Adrenal gland (tissue), 9 donors: ENCODE measurements at regions not wholly inside any gene's neighbourhood (a gene's known extent, or its start where the extent isn't known, plus 50 kb on each side); places are given as distances from the start of the nearest gene placed in this dataset.
"Not testable (repeated sequence)": the region's sequence is repeated elsewhere in the genome, so short reads cannot be mapped to it uniquely, and the experiment has no call there.

Source experiments
- DNase-seq, 7 donors: peaks; one replicate each; pipeline ENCODE4 v3.0.0-alpha.2; 2019 to 2020
- H3K27ac ChIP-seq, 5 donors: fragments of 200-600 bp; sonication (generic) in 4 of 5; 1 replicate in 3 of 5; 2 replicates in 2 of 5; pipeline versions ENCODE4 v1.5.1 to v1.8.0; 2016 to 2020; ENCODE audit warnings: mild to moderate bottlenecking in 1 of 5
- H3K27me3 ChIP-seq: fragments of 200-600 bp; 2 replicates; pipeline ENCODE4 v1.8.0; 2021
- H3K36me3 ChIP-seq, 2 donors: fragments of 200-600 bp; replicated peaks in 1 of 2; 1 replicate in 1 of 2; 2 replicates in 1 of 2; pipeline versions ENCODE4 v1.5.1 to v1.8.0; 2018 to 2022
- H3K4me1 ChIP-seq, 2 donors: fragments of 200-600 bp; replicated peaks in 1 of 2; 1 replicate in 1 of 2; 2 replicates in 1 of 2; pipeline versions ENCODE4 v1.5.1 to v1.8.0; 2018 to 2021
- H3K4me3 ChIP-seq, 4 donors: fragments of 200-600 bp; sonication (generic) in 3 of 4; one replicate each; pipeline ENCODE4 v1.5.1; 2016 to 2018
- H3K9me3 ChIP-seq, 3 donors: fragments of 200-600 bp; sonication (generic) in 1 of 3; replicated peaks in 1 of 3; 1 replicate in 2 of 3; 2 replicates in 1 of 3; pipeline versions ENCODE4 v1.5.1 to v1.8.0; 2016 to 2021
- POLR2A ChIP-seq, 2 donors: fragments of 450-650 bp; IDR thresholded peaks; one replicate each; pipeline ENCODE4 v1.6.1; 2017; ENCODE audit warnings: antibody characterized with exemption in 2 of 2, mild to moderate bottlenecking in 2 of 2, moderate library complexity in 1 of 2
- WGBS, 4 donors: extraction: QIAGEN DNeasy Blood & Tissue Kit in 2 of 4; methylation state at CpG; one replicate each; pipeline versions ENCODE4 v1.1.5 to v1.1.7; 2013 to 2017; 5-methylcytosine and 5-hydroxymethylcytosine counted together
- intact Hi-C, 2 donors: fragments of 100-400 bp; cut with DNase I; formaldehyde crosslinking; loops; one replicate each; pipeline versions ENCODE4 v1.14.1 to v1.15.0; 2022 to 2023
- TF ChIP-seq, protein P1 (sequence below), 6 experiments: fragments of 450-650 bp in 4 of 6; fragments of 200-600 bp in 2 of 6; sonication (generic) in 1 of 6; IDR thresholded peaks; 1 replicate in 5 of 6; 2 replicates in 1 of 6; pipeline versions ENCODE4 v1.5.1 to v1.8.0; 2016 to 2021; ENCODE audit warnings: antibody characterized with exemption in 6 of 6, mild to moderate bottlenecking in 2 of 6, moderate library complexity in 1 of 6
- donor health status: healthy with polysubstance abuse.
- donor health status: Bipolar disorder and iron deficiency.
- donor health status: DM: yes; HTN: yes; CAD: no.
- donor health status: DM: no; HTN: no; CAD: no.
- donor health status: DM: no; HTN: no; CAD: no.

GRCh38 chr1:178587975-178588374, 75.1 kb downstream of the TEX35 start:
- WGBS, 4 donors = 77 to 80% (median 79%) methylated on average over 4 of the region's 4 CpGs
- H3K9me3 ChIP-seq = no peaks in the 10 kb centered on the region
- no peaks in the 10 kb centered on the region for H3K27me3 ChIP-seq
- no peaks in the 10 kb centered on the region for H3K36me3 ChIP-seq
- no peak overlapping the region for H3K4me3 ChIP-seq
- H3K27ac ChIP-seq = no peak overlapping the region
- DNase-seq = no peak
- intact Hi-C loops = no loop called here
- no peaks in the 10 kb centered on the region for H3K4me1 ChIP-seq
- TF ChIP-seq, protein P1, sequence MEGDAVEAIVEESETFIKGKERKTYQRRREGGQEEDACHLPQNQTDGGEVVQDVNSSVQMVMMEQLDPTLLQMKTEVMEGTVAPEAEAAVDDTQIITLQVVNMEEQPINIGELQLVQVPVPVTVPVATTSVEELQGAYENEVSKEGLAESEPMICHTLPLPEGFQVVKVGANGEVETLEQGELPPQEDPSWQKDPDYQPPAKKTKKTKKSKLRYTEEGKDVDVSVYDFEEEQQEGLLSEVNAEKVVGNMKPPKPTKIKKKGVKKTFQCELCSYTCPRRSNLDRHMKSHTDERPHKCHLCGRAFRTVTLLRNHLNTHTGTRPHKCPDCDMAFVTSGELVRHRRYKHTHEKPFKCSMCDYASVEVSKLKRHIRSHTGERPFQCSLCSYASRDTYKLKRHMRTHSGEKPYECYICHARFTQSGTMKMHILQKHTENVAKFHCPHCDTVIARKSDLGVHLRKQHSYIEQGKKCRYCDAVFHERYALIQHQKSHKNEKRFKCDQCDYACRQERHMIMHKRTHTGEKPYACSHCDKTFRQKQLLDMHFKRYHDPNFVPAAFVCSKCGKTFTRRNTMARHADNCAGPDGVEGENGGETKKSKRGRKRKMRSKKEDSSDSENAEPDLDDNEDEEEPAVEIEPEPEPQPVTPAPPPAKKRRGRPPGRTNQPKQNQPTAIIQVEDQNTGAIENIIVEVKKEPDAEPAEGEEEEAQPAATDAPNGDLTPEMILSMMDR (IDR thresholded peaks at IDR 0.05) = no peak
- TF ChIP-seq POLR2A (IDR thresholded peaks at IDR 0.05) = no peak

- H3K27ac ChIP-seq, H3K9me3 ChIP-seq, H3K4me1 ChIP-seq, H3K27me3 ChIP-seq, DNase-seq, intact Hi-C loops, H3K4me3 ChIP-seq, H3K36me3 ChIP-seq: not testable (repeated sequence)
- 69 to 82% (median 74%) methylated on average over 3 of the region's 3 CpGs for WGBS, 4 donors
Observed at GRCh38 chr1:178589042-178589441, 76.1 kb downstream of the TEX35 start.

- 70 to 87% (median 76%) methylated on average over 1 of the region's 1 CpG for WGBS, 4 donors
- intact Hi-C loops, H3K27ac ChIP-seq, H3K36me3 ChIP-seq, H3K27me3 ChIP-seq, DNase-seq, H3K4me3 ChIP-seq, H3K4me1 ChIP-seq, H3K9me3 ChIP-seq: not testable (repeated sequence)
Observed at GRCh38 chr1:178591811-178592210, 78.9 kb downstream of the TEX35 start.

DNA sequence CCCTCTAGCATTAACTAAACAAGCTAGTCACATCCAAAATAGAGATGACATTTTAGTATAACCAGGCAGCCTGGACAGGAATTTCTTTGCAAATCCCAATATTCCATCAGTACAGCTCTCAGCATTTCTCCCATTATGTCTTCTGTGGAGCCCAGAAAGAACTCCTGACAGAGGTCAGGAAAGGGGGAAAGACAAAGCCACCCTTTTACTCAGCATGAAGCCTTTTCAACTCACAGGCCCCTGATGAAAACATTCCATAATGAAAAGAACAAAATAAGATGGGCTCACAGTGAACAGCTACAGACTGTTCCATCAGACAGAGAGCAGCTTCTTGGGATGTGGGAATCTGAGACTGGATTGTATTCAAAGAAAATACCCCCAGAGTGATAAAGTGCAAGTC, 80.6 kb downstream of the TEX35 start:
- DNase-seq = no peak
- intact Hi-C loops = no loop called here
- no peak for TF ChIP-seq POLR2A (IDR thresholded peaks at IDR 0.05)
- TF ChIP-seq, protein P1 (IDR thresholded peaks at IDR 0.05) = no peak
- Histone ChIP-seq H3K36me3 (no peaks in the 10 kb centered on the region), H3K27me3 (no peaks in the 10 kb centered on the region), H3K9me3 (no peaks in the 10 kb centered on the region), H3K27ac (no peak overlapping the region), H3K4me1 (no peaks in the 10 kb centered on the region), H3K4me3 (no peak overlapping the region)

DNA sequence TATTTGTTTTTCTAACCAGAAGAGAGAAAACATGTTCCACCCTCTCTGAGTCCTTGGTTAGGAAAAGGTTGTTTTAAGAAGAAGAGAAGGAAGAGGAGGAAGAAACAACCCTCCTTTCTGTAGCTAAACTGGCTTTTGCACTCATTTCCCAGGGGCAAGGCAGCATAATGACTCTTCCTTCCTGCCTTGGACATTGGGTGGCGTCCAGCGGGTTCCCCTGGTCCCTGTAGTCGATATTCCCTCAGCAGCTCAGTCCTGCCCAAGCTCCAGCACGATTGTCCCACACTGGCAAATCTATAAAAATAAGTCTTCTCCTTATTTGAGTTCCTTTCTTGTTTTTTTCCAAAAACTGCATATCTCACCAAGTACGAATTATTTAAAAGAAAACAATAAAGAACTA, 81.2 kb downstream of the TEX35 start:
- no peaks in the 10 kb centered on the region for H3K27me3 ChIP-seq
- DNase-seq = no peak
- 65 to 80% (median 80%) methylated on average over 5 of the region's 5 CpGs for WGBS, 4 donors
- H3K27ac ChIP-seq = no peak overlapping the region
- H3K4me1 ChIP-seq = no peaks in the 10 kb centered on the region
- no peaks in the 10 kb centered on the region for H3K9me3 ChIP-seq
- H3K36me3 ChIP-seq = no peaks in the 10 kb centered on the region
- intact Hi-C loops = no loop called here
- no peak overlapping the region for H3K4me3 ChIP-seq
- TF ChIP-seq POLR2A (IDR thresholded peaks at IDR 0.05) = no peak
- TF ChIP-seq, protein P1 (IDR thresholded peaks at IDR 0.05) = no peak
